ENCODE measurements at regions not wholly inside any gene's neighbourhood (a gene's known extent, or its start where the extent isn't known, plus 50 kb on each side); places are given as distances from the start of the nearest gene placed in this dataset.

GRCh38 chr10:59000162-59000825, 176.1 kb upstream of the PHYHIPL start:
- TF ChIP-seq FOXK2 (IDR thresholded peaks at IDR 0.05) = no peak
- TF ChIP-seq TARDBP (IDR thresholded peaks at IDR 0.05) = no peak
- TF ChIP-seq ZNF384 (IDR thresholded peaks at IDR 0.05) = no peak
- no peak for TF ChIP-seq HDGF (IDR thresholded peaks at IDR 0.05; ENCODE audit: borderline replicate concordance)
- TF ChIP-seq NFRKB (IDR thresholded peaks at IDR 0.05) = no peak
- no peak for TF ChIP-seq CTBP1 (IDR thresholded peaks at IDR 0.05; ENCODE audit: borderline replicate concordance)
- TF ChIP-seq ELF4 (IDR thresholded peaks at IDR 0.05) = no peak
- TF ChIP-seq SP1 (IDR thresholded peaks at IDR 0.05) = no peak
- no peak for TF ChIP-seq PKNOX1 (IDR thresholded peaks at IDR 0.05)
- TF ChIP-seq ARNT (IDR thresholded peaks at IDR 0.05) = no peak
- TF ChIP-seq BHLHE40 (IDR thresholded peaks at IDR 0.05; ENCODE audit: borderline replicate concordance) = no peak
